ENCODE measurements at regions not wholly inside any gene's neighbourhood (a gene's known extent, or its start where the extent isn't known, plus 50 kb on each side); places are given as distances from the start of the nearest gene placed in this dataset.

- TF ChIP-seq CHD7 (IDR thresholded peaks at IDR 0.05; ENCODE audit: low read depth, low read length), result no peak
- TF ChIP-seq, protein P1, sequence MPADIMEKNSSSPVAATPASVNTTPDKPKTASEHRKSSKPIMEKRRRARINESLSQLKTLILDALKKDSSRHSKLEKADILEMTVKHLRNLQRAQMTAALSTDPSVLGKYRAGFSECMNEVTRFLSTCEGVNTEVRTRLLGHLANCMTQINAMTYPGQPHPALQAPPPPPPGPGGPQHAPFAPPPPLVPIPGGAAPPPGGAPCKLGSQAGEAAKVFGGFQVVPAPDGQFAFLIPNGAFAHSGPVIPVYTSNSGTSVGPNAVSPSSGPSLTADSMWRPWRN (IDR thresholded peaks at IDR 0.05; ENCODE audit: low read depth), result no peak
- no peak for TF ChIP-seq RBM17 (IDR thresholded peaks at IDR 0.05; ENCODE audit: borderline replicate concordance, low read depth, low read length)
- TF ChIP-seq TRIM24 (IDR thresholded peaks at IDR 0.05), result no peak
- TF ChIP-seq POLR2AphosphoS2 (IDR thresholded peaks at IDR 0.05; ENCODE audit: low read length), result no peak
- TF ChIP-seq ZNF408 (CRISPR knock-in tag; IDR thresholded peaks at IDR 0.05; ENCODE audit: low read depth), result no peak
- no peak for TF ChIP-seq SIN3B (IDR thresholded peaks at IDR 0.05; ENCODE audit: low read depth)
- TF ChIP-seq, protein P2, sequence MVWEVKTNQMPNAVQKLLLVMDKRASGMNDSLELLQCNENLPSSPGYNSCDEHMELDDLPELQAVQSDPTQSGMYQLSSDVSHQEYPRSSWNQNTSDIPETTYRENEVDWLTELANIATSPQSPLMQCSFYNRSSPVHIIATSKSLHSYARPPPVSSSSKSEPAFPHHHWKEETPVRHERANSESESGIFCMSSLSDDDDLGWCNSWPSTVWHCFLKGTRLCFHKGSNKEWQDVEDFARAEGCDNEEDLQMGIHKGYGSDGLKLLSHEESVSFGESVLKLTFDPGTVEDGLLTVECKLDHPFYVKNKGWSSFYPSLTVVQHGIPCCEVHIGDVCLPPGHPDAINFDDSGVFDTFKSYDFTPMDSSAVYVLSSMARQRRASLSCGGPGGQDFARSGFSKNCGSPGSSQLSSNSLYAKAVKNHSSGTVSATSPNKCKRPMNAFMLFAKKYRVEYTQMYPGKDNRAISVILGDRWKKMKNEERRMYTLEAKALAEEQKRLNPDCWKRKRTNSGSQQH (CRISPR knock-in tag; IDR thresholded peaks at IDR 0.05), result no peak
- no peak for TF ChIP-seq NELFE (IDR thresholded peaks at IDR 0.05; ENCODE audit: insufficient read depth, insufficient read length)
- no peak for TF ChIP-seq FIP1L1 (IDR thresholded peaks at IDR 0.05; ENCODE audit: low read depth, low read length, poor library complexity, severe bottlenecking)
- TF ChIP-seq BRD9 (IDR thresholded peaks at IDR 0.05; ENCODE audit: low read depth, partially characterized antibody), result no peak
These were observed 97.5 kb upstream of the MGMT start (continued) for GRCh38 chr10:129369566-129369965.

Measured in K562 (cell line).